ENCODE measurements at regions not wholly inside any gene's neighbourhood (a gene's known extent, or its start where the extent isn't known, plus 50 kb on each side); places are given as distances from the start of the nearest gene placed in this dataset.
A peak's percentile ranks its signal among the peaks of the same experiment; 100 is the strongest.

DNA sequence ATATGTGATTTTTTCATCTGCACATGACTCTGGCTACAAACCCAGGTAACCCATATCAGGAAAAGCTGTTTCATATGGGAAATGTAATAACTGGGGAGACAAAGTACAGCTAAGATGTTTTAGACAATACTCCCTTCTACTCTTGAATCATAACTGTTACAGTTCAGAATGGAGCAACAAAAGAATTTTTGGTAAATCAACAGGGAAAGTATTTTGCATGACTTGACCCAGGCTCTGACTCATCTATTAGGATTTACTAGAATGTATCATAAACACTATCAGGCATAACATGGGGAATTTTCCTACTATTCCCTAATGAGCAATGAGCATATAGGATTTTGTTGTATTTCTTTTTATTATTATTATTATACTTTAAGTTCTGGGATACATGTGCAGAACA is 553.0 kb downstream of the SLC16A7 start:
- peak; percentile 34 to 71 for DNase-seq

DNA sequence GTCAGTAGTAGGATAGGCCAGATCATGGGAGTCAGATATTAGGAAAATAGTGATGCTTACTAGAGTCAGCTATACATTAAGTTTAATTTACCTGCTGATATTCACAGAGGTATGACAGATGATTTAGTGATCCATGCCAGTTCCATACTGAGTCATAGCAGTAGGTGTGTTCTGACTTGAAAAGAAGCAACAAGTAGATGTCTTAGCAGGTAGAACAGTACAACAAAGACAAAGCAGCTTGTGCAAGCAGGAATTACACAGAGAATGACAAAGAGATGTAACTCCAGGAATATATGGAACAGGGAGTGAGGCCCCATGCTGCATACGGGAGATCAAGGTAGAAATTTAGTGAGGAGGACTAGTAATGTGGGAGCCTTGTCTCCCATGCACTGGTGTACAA is 556.9 kb downstream of the SLC16A7 start:
- no peak for DNase-seq

DNA sequence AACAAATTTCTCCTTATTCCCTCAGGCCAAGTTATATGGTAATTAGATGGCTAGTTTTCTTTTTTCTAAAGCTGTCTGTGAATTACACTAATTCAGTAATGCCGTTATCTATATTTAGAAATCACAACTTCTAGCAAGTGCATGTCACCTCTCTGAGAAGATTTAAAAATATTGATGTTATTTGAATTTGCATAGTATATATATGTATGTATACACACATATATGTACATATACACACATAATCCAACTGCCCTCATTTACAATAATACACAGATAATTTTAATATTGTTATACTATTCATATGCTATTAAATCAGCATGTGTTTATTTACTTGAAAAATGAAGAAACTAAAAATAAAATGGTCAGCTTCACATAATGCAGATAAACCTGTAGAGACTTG is 563.9 kb downstream of the SLC16A7 start:
- no peak for DNase-seq

DNA sequence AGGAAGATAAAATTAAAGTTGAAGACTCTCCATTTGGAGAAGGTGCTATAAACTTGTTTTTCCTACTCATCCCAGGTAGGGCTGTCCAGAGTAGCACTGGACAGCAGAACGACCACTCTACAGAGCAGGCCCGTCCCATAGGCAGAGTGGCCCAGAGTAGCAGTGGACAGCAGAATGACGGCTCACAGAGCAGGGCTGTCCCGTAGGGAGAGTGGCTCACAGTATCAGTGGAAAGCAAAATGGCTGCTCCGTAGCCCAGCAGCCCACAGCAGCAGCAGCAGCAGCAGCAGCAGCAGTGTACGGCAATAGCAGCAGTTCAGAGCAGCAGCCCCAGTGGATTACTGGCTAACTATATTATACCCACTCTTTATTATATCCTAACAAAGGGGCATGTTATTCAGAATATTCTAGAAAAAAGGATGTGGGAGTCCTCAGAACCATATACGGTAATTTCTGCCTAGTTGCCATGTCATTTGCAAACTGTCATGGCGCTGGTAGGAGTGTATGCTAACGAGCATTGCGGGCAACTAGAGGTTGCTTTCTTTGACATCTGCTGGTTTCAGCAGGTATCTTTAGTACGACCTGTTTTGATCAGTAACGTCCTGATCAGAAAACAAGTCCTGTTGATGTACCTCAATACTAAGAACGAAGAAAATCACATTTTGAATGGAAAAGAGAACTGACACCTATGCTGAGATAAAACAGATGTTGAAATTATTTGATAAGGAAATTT is 567.3 kb downstream of the SLC16A7 start:
- no peak for DNase-seq

DNA sequence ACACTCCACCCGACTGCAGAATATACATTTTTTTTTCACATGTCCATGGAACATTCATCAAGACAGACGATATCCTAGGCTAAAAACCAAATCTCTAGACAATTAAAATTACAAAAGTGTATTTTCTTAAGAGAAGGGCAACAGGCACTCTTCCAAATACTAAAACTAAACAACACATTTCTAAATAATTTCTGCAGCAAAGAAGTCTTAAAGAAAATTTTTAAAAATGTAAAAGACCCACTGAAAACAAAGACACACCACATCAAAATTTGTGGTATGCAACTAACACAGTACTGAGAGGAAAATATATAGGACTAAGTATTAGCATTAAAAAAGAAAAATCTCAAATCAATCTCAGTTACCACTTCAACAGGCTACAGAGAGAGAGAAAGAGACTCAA is 570.0 kb downstream of the SLC16A7 start:
- no peak for DNase-seq

DNA sequence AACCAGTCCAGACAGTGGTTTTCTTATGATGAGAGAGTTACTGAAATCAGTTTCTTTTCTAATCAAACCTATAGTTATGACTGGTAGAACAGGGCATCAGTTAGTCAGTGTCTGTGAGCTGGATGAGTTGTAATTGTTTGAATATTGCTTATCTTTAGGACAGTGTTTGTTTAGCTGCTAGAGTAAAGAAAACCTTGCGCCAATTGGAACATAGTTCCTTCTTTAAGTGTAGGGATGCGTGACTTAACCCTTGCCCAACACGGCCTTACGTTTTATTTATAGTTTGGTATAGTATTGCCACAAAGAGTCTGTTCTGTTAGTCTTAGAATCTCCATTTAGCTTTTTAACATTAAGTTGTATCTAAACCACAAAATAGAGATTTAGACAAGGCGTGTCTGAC is 572.6 kb downstream of the SLC16A7 start:
- DNase-seq = no peak

DNA sequence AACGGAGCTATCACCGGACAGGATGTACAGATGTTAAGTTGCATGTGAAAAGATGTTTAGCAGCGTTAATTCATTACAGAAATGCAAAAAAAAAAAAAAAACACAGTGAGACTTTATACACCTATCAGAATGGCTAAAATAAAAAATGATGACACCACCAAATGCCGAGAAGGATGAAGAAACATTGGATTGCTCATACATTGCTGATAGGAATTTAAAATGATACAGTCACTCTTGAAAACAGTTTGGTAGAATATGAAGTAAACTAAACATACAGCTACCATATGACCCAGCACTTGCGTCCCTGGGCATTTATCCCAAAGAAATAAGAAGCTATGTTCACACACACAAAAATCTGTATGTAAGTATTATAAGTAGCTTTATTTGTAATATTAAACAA is 574.1 kb downstream of the SLC16A7 start:
- no peak for DNase-seq

DNA sequence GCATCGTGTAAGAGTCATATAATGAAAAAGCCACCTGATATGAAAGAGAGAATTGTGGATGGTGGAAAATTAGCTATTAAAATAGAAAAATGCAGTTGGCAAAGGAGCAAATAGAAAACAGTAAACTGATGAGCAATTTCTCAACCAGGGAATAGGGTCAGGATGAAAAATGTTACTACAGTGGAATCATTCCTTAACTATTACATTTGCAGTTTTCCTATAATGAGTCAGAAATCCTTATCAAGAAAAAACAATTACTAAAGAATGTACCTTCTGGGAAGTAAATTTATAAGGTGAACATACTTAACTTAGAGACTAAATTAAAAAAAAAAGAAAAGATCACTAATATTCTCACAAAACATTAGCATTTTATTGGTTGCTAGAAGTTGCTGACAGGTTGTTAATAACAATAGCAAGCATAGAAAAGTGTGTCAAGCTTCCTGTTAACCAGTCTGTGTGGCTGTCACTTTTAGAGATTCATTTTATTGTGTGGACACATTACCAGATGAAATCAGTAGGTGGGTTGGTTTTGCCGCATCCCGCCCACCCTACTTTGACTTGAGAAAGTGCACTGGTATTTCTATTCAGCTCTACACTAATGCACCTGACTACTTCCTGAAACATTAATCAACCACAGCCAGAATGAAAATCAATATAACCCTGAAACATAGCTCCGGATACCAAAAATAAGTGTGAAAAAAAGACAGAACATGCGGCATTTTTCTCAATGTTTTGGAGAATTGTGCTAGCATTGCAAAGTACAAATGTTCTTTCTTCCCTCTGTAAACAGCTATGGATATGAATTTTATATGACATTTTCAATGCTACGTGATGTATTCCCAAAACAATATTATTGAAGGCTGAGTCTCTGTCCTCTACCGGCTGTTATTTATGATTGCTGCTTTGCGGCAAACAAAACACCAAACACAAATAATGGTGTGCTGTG is 576.7 kb downstream of the SLC16A7 start:
- DNase-seq = peak in 1 of 2 experiments; percentile 30

DNA sequence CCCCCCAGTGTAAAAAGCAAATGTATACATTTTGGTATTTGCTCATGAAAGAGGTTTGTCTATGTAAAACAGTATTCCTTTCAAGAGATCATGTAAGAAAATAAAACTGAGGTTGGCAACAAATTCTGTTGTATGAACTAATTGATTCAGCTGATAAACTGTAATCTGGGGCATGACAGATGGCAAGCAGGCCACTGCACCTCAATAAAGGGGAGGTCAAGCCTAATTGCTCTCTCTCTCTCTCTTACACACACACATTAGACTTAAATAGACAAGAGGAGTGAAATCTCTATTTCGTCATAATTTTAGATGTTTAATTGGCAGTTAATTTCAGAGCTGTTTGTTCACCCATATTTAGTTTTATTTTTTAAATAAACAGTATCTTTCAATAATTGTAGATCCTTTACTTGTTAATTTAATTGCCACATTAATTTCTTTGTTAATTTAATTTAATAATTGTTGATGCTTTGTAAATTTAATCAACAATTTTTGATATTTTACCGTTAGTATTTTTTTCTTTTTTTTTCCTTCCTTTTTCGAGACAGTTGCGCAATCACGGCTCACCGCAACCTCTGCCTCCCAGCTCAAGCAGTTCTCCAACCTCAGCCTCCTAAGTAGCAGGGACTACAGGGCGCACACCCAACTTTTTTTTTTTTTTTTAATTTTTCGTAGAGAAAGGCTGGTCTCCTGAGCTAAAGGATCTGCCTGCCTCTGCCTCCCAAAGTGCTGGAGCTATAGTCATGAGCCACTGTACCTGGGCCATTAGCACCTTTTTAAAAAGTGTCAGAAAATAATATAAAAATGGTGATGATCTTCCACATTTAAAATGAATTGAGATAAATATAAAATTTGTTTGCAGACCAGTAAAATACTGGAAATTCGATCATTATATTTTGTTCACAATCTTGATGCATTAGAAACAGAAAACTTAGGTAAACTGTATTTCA is 577.7 kb downstream of the SLC16A7 start:
- DNase-seq = no peak

DNA sequence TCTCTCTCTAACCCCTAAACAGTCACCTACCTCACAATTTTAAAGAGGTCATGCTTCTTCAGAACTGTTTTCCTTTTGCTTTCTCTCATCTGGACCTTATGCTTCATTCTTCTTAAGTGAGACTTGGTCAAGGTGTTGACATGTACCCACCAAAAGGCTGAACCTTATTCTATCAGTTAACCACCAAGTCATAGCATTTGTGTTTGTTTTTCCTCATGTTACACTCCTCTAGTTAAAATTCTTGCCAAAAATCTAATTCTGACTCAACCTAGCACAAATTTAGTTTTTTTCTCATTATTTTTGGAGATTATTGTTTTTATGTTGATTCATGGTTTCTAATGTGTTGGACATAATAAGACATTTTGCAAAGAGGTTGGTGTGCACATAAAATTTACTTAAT is 578.6 kb downstream of the SLC16A7 start:
- no peak for DNase-seq

DNA sequence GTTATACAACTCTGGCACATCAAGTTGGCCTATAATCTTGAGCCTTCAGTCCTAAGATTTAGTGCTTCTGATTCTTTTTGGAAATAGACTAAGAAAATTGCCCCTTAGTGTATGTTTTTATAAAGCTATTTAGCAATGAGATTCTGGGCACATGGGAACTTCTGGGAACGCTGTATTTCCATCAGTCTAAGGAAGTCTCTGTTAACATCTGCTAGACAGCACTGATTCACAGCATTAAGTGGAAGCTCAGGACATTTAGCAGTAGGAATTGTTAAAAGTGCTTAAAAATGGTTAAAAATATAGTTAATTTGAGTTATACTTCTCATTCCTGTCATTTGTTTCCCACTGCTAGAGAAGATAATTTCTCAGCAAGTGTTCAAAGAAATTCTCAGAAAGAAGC is 579.1 kb downstream of the SLC16A7 start:
- DNase-seq = no peak

DNA sequence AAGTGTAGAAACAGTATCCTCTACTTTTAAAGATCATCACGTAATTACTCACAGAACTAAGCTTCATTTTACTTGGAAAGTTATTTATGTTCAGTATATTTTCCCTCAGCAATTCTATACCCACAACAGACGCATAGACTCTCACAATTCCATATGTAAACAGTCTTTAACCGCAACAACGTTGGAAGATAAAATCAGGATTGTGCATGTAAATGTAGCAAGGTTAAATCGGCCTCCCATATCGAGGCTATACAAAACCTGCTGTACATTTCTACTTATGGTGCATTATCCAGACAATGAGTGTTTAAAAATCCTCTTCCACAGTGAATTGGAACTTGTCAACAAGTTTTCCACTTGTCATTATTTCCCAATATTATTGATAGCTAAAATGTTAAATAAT is 581.1 kb downstream of the SLC16A7 start:
- no peak for DNase-seq

DNA sequence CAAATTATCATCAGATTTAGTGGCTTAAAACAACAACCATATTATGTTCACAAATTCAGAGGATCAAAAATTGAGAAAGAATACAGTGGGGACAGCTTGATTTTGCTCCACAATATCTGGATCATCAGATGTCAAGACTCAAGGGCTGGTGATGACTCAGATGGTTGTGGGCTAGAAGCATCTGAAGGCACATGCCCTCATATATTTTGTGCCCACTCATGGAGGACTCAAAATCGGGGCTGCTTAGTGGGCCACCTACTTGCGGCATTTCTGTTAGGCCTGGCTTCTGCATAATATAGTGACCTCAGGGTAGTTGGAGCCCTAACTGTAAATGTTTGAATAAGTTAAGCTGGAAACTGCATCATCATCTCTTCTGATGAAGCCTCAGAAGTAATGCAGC is 584.5 kb downstream of the SLC16A7 start:
- DNase-seq = no peak

DNA sequence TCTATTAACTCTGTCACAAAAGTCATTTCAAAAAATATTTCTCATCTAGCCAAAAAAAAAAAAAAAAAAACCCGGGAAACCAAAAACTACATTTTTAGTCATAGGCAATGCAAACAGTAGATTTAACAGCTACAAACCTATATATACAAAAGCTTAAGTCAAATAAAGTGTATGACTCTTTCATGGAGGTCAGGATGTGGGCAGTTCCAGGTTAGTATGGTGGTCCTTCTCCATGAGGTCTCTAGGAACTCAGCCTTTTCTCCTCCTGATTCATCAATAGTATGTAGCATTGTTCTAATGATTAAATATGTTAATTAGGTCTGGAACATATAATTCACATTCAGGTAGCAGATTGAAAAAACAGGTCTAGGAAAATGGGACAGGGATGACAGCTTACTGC is 586.5 kb downstream of the SLC16A7 start:
- DNase-seq = no peak

DNA sequence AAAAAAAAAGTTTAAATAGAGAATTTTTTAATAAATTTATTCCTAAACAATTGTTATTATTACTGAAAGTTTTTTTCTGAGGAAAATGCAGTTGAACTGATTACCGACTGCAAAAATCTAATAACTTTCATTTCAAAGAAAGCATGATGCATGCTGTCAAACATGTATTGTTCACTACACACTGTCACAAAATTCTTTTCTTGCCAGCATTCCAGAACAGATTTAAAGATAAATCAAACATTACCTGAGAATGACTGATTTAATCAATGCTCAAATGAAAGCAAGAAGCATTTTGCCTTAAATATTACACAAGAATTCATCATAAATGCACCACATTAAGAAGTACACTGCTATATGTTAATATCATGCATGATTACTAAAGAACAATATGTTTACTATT is 588.3 kb downstream of the SLC16A7 start:
- DNase-seq = no peak

DNA sequence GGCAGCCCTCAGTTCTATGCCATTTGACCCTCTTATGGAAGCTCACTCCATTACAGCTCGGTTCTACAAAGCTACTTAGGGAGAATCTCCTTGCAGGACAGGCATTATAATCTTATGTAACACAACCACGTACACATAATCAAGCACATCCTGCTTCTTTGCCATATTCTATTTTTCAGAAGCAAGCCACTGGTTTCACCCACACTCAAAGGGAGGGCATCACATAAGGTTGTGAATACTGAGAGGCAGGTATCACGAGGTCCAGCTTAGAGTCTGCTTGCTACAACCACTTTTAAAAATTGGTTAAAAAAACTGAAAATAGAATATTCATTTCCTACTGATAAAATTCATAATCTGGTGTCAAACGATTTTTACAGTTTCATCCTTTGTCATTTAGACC is 589.2 kb downstream of the SLC16A7 start:
- no peak for DNase-seq

DNA sequence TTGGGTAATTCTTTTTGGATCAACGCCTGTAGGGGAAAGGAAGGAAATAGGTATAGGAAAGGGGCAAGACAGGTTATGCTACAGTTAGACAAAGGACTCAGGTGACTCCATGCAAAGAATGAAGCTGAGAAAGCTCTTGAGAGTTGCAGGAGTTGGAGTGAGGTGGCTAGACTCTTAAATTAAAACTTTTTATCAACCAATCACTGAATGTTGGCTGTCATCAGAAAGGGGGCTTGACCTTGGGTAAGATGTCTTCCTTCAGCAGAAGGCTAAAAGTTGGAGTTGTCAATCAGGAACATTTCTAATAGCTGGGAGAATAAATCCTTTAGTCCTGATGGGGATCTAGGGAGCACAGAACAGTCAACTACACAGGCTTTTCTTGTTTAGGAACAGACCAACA is 595.4 kb downstream of the SLC16A7 start:
- DNase-seq = no peak

DNA sequence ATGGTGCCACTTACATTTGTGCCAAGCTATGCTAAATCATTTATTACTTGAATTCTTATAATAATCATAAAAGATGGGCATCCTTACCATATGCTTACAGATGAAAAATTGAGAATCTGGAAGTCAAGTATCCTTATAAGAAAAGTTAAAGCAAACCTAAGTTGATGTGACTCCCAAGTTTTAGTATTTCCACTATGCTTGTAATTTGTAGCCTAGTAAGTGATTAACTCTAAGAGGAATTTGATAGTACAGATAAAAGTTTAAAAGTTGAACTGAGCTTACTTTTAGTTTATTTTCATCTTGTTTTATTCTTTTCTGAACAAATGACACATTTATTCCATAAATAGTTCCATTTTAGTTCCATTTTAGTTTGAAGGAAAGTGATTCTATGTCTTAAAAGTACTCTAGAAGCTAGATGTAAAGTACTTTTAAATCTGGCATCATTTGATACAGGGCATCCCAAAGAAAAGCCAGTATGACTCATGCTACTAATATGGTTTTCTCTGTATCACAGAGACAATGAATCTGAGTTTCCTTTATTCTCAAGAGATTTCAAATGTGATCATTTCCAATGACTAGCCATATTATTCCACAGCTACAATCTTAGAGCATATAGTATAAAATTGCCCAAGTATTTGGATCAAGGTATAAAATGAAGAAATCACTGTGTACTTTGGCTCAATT is 596.0 kb downstream of the SLC16A7 start:
- no peak for DNase-seq

DNA sequence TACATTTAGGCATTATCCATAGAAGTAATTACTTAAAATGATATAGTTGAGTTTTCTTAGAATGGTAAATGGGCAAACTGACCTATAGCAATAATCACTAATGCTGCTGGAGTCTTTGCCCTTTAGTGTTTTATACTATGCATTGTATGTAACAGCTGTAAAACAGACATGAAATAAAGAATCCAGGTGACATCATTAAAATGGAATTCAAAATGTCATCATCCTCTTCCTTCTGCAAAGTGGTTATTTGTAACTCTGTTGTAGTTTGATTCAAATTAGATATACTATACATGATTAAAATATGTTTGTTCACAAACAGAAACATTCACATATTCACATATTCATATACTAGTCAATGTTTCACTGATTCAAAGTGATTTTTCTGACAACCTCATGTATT is 598.8 kb downstream of the SLC16A7 start:
- DNase-seq = no peak

DNA sequence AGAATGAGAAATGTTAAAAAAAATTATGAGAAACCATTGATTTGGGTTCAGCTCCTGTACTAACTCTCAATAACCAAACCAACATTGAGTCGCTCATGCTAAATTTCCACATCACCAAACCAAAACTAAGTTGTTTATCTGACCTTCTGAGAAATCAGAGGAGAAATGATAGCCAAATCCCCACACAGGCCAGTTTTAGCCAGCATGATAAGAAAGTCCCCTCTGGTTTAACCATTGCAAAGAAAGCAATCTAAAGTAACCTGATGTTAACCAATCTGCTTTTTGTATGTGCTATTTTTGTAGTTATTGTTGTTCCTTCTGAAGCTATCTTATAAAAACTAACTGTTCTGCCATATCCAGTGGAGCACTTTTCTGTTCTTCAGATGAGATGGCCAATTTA is 599.7 kb downstream of the SLC16A7 start:
- no peak for DNase-seq

DNA sequence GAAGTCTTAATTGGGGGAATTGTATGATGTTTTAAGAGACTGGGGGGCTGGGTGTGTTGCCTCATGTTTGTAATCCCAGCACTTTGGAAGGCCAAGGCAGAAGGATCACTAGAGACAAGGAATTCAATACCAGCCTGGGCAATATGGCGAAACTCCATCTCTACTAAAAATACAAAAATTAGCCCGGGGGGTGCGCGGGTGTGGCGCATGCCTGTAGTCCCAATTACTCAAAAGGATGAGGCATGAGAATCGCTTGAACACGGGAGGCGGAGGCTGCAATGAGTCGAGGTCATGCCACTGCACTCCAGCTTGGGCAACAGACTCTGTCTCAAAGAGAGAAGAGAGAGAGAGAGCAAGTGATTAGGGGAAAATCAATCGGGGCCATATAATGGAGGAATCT is 600.5 kb downstream of the SLC16A7 start:
- DNase-seq = no peak

DNA sequence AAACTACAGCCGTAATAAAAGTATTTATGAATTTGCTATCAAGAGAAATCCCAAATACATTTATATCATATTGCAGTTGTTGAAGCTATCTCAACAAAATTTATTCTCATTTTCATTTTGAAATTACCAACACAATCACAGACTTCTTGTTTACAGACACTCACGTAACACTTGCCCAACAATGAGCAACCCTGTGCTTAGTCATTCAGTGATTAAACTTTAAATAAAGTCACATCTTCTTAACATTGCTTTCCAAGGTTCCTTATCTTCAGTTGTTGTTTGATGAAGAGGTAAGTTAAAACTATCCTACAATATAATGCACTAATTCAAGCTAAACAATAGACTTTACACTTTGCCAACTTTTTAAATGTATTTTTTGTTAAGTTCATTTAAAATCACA is 601.8 kb downstream of the SLC16A7 start:
- DNase-seq = no peak

DNA sequence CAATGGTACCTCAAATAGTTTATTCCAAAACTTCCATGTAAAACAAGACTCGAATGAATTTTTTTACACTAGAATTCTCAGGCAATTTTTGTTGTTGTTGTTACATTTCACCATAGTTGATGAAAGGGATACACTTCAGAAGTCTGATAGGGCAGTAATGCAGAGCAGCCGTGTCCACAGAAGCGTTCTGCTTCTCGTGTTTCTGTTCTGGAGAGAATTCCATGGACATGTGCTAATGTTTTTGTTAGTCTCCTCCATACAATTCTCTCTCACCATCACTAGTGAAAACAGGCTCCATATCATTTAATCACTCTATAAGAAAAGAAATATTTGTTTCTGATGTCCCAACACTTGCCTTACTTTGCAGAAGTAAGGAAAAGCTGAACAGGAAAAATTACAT is 606.1 kb downstream of the SLC16A7 start:
- no peak for DNase-seq

Data from SW 1271 (cell line).